ENCODE measurements at regions not wholly inside any gene's neighbourhood (a gene's known extent, or its start where the extent isn't known, plus 50 kb on each side); places are given as distances from the start of the nearest gene placed in this dataset.

GRCh38 chr3:30314757-30315325 lies 291.6 kb upstream of the TGFBR2 start:
- no peaks in the 10 kb centered on the region for H3K9me3 ChIP-seq
- no peak for TF ChIP-seq POLR2A (IDR thresholded peaks at IDR 0.05)
- TF ChIP-seq, protein P1, sequence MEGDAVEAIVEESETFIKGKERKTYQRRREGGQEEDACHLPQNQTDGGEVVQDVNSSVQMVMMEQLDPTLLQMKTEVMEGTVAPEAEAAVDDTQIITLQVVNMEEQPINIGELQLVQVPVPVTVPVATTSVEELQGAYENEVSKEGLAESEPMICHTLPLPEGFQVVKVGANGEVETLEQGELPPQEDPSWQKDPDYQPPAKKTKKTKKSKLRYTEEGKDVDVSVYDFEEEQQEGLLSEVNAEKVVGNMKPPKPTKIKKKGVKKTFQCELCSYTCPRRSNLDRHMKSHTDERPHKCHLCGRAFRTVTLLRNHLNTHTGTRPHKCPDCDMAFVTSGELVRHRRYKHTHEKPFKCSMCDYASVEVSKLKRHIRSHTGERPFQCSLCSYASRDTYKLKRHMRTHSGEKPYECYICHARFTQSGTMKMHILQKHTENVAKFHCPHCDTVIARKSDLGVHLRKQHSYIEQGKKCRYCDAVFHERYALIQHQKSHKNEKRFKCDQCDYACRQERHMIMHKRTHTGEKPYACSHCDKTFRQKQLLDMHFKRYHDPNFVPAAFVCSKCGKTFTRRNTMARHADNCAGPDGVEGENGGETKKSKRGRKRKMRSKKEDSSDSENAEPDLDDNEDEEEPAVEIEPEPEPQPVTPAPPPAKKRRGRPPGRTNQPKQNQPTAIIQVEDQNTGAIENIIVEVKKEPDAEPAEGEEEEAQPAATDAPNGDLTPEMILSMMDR (IDR thresholded peaks at IDR 0.05): no peak
- no peak overlapping the region for H3K27ac ChIP-seq
- H3K4me3 ChIP-seq: no peak overlapping the region
- H3K36me3 ChIP-seq: no peaks in the 10 kb centered on the region
- no peaks in the 10 kb centered on the region for H3K4me1 ChIP-seq
- H3K27me3 ChIP-seq: no peaks in the 10 kb centered on the region
- no peak for DNase-seq

DNA sequence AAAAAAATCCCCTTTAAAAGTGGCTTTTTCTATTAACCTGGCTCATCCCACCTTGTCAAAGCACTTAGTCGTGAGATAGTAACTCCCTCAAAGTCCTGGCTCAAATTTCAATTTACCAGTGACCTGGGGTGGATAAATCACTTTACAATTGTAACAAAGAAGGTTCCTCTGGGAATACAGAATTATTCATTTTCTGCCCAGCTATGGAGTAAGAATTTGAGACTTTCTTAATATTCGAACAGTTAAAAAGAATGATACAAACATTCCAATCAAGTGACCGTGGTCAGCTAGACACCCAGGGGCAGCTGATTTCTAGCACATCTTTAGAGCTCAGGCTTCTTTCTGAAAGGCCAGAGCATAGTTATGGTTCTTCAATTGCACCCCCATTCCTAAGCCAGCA lies 291.0 kb upstream of the TGFBR2 start:
- no peaks in the 10 kb centered on the region for H3K9me3 ChIP-seq
- TF ChIP-seq, protein P1 (IDR thresholded peaks at IDR 0.05): no peak
- H3K27ac ChIP-seq: no peak overlapping the region
- DNase-seq: no peak
- no peak overlapping the region for H3K4me3 ChIP-seq
- H3K36me3 ChIP-seq: no peaks in the 10 kb centered on the region
- H3K4me1 ChIP-seq: no peaks in the 10 kb centered on the region
- H3K27me3 ChIP-seq: no peaks in the 10 kb centered on the region

GRCh38 chr3:30317561-30317960 lies 288.8 kb upstream of the TGFBR2 start:
- no peak for DNase-seq
- Histone ChIP-seq H3K4me3 (no peak overlapping the region), H3K36me3 (no peaks in the 10 kb centered on the region), H3K4me1 (no peaks in the 10 kb centered on the region), H3K9me3 (no peaks in the 10 kb centered on the region), H3K27ac (no peak overlapping the region), H3K27me3 (no peaks in the 10 kb centered on the region)
- TF ChIP-seq POLR2A (IDR thresholded peaks at IDR 0.05): no peak
- TF ChIP-seq, protein P1 (IDR thresholded peaks at IDR 0.05): no peak

- H3K4me3 ChIP-seq: no peak overlapping the region
- no peak for DNase-seq
- H3K27me3 ChIP-seq: no peaks in the 10 kb centered on the region
- H3K36me3 ChIP-seq: no peaks in the 10 kb centered on the region
- no peak for TF ChIP-seq POLR2A (IDR thresholded peaks at IDR 0.05)
- TF ChIP-seq, protein P1 (IDR thresholded peaks at IDR 0.05): no peak
- H3K9me3 ChIP-seq: no peaks in the 10 kb centered on the region
- H3K27ac ChIP-seq: no peak overlapping the region
- no peaks in the 10 kb centered on the region for H3K4me1 ChIP-seq
Observed at GRCh38 chr3:30318110-30318509, 288.3 kb upstream of the TGFBR2 start.

DNA sequence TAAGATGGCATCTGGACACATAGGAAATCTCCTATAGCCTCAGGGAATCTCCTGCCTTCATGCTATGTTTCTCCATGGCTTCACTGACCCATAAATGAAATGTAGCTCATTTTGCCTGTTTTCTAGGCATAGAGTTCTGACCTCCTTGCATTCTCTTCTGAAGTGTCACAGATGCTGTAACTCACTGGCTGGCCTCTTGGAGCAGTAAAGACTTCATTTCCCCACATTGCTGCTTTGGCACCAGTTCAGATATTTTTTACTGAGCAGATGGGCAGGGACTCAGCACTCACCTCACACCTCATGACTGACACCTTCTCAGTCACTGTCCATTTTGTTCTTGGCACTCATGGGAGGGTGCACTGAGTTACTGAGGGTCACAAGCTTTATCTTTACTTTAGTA lies 286.7 kb upstream of the TGFBR2 start:
- no peak for TF ChIP-seq POLR2A (IDR thresholded peaks at IDR 0.05)
- TF ChIP-seq, protein P1 (IDR thresholded peaks at IDR 0.05): peak; percentile 22 to 74 (median 60)
- H3K4me3 ChIP-seq: no peak overlapping the region
- H3K4me1 ChIP-seq: peaks cover 0 to 6% (median 0%) of the 10 kb centered on the region in 4 donors
- no peak overlapping the region for H3K27ac ChIP-seq
- DNase-seq: peak in 2 of 3 donors; percentile 29 to 72
- no peaks in the 10 kb centered on the region for H3K27me3 ChIP-seq
- H3K36me3 ChIP-seq: no peaks in the 10 kb centered on the region
- no peaks in the 10 kb centered on the region for H3K9me3 ChIP-seq

- Histone ChIP-seq H3K27me3 (no peaks in the 10 kb centered on the region), H3K4me3 (no peak overlapping the region), H3K27ac (no peak overlapping the region), H3K36me3 (no peaks in the 10 kb centered on the region), H3K4me1 (peaks cover 0 to 8% (median 0%) of the 10 kb centered on the region in 4 donors), H3K9me3 (no peaks in the 10 kb centered on the region)
- DNase-seq: no peak
- TF ChIP-seq POLR2A (IDR thresholded peaks at IDR 0.05): no peak
- TF ChIP-seq, protein P1 (IDR thresholded peaks at IDR 0.05): no peak
Observed at GRCh38 chr3:30320392-30320791, 286.0 kb upstream of the TGFBR2 start.

Data from Peyer's patch (tissue), 4 donors.